Hematopoietic multipotent progenitor cell treated with erythropoietin and hydrocortisone succinate and interleukin-3 and kit ligand, for 6 days (in vitro differentiated cells): ENCODE measurements at regions not wholly inside any gene's neighbourhood (a gene's known extent, or its start where the extent isn't known, plus 50 kb on each side); places are given as distances from the start of the nearest gene placed in this dataset.
"Not testable (repeated sequence)": the region's sequence is repeated elsewhere in the genome, so short reads cannot be mapped to it uniquely, and the experiment has no call there.

Experiments
- DNase-seq: peaks from one replicate; pipeline ENCODE4 v3.0.0-alpha.2; 2015

- DNase-seq: no peak
Observed at GRCh38 chr20:17835240-17835933, 133.2 kb downstream of the SNX5 start.

GRCh38 chr20:17834804-17835203 is 133.8 kb downstream of the SNX5 start:
- DNase-seq: no peak

GRCh38 chr20:17833036-17833674 is 133.4 kb downstream of the BANF2 start:
- DNase-seq: no peak

- DNase-seq: no peak
Observed at GRCh38 chr20:17832236-17832915, 132.6 kb downstream of the BANF2 start.

GRCh38 chr20:17828598-17829144 is 128.9 kb downstream of the BANF2 start:
- DNase-seq: no peak

GRCh38 chr20:17827759-17828559 is 128.2 kb downstream of the BANF2 start:
- DNase-seq: no peak

- DNase-seq: no peak
Observed at GRCh38 chr20:17827079-17827478, 127.3 kb downstream of the BANF2 start.

GRCh38 chr20:17825960-17826843 is 126.4 kb downstream of the BANF2 start:
- no peak for DNase-seq

GRCh38 chr20:17825252-17825959 is 125.6 kb downstream of the BANF2 start:
- DNase-seq: no peak

GRCh38 chr20:17824676-17825251 is 125.0 kb downstream of the BANF2 start:
- no peak for DNase-seq

GRCh38 chr20:17823409-17824144 is 123.8 kb downstream of the BANF2 start:
- DNase-seq: no peak

- no peak for DNase-seq
Observed at GRCh38 chr20:17822540-17823408, 123.0 kb downstream of the BANF2 start.

- peak; percentile 50 for DNase-seq
Observed at GRCh38 chr20:17822039-17822438, 122.3 kb downstream of the BANF2 start.

GRCh38 chr20:17821606-17822005 is 121.8 kb downstream of the BANF2 start:
- not testable (repeated sequence) for DNase-seq

- DNase-seq: no peak
Observed at GRCh38 chr20:17819395-17820093, 119.8 kb downstream of the BANF2 start.

GRCh38 chr20:17818187-17818586 is 118.4 kb downstream of the BANF2 start:
- no peak for DNase-seq

GRCh38 chr20:17816804-17817587 is 117.2 kb downstream of the BANF2 start:
- DNase-seq: no peak

GRCh38 chr20:17811628-17811965 is 111.8 kb downstream of the BANF2 start:
- DNase-seq: no peak
